B cell (primary cell): ENCODE measurements at regions not wholly inside any gene's neighbourhood (a gene's known extent, or its start where the extent isn't known, plus 50 kb on each side); places are given as distances from the start of the nearest gene placed in this dataset.

ENCODE experiments used
- ATAC-seq: fragments of 200-7000 bp; cut with Tn5 transposase; one replicate; pipeline ENCODE4 v1.10.0; 2021; ENCODE audit warnings: low read depth, mild to moderate bottlenecking, moderate number of reproducible peaks, moderate library complexity
- CTCF ChIA-PET: fragments of 350-600 bp; sonication (Branson Sonifier 250); formaldehyde crosslinking; loops from one replicate; lab custom pipeline; 2021; ENCODE audit warnings: antibody characterized with exemption, inconsistent platforms; lab: Charles Lee
- POLR2A ChIA-PET: fragments of 350-600 bp; sonication (Branson Sonifier 250); formaldehyde crosslinking; loops from one replicate; lab custom pipeline; 2021; ENCODE audit warnings: antibody characterized with exemption; lab: Charles Lee
- DNase-seq: peaks from one replicate; pipeline ENCODE4 v3.0.0; 2013
- H2AFZ ChIP-seq: 2 replicates; pipeline ENCODE4 v1.6.1; 2012; ENCODE audit warnings: mild to moderate bottlenecking, low read depth, low read length; ENCODE audit not compliant: insufficient read depth, poor library complexity, severe bottlenecking
- H3K27ac ChIP-seq, 2 donors: 1 replicate in 1 of 2; 2 replicates in 1 of 2; pipeline ENCODE4 v1.5.1; 2012 to 2013; ENCODE audit warnings: low read length in 2 of 2, mild to moderate bottlenecking in 2 of 2, moderate library complexity in 1 of 2
- H3K27me3 ChIP-seq, 4 experiments: fragments of 200-600 bp in 1 of 4; sonication (generic) in 1 of 4; replicated peaks in 1 of 4; 1 replicate in 2 of 4; 2 replicates in 2 of 4; pipeline versions ENCODE4 v1.6.1 to v1.7.0; 2013 to 2016; ENCODE audit warnings: low read length in 3 of 4, mild to moderate bottlenecking in 2 of 4, mixed read lengths in 1 of 4, moderate library complexity in 1 of 4; ENCODE audit not compliant: insufficient read depth in 4 of 4, control insufficient read depth in 3 of 4; ENCODE audit errors: control extremely low read depth in 1 of 4
- H3K36me3 ChIP-seq, 2 experiments: replicated peaks in 1 of 2; 1 replicate in 1 of 2; 2 replicates in 1 of 2; pipeline versions ENCODE4 v1.6.1 to v1.7.1; 2013; ENCODE audit warnings: low read length in 1 of 2; ENCODE audit not compliant: insufficient read depth in 2 of 2, control insufficient read depth in 1 of 2; ENCODE audit errors: control extremely low read depth in 1 of 2, extremely low read depth in 1 of 2
- H3K4me1 ChIP-seq, 2 donors: fragments of 200-600 bp in 1 of 2; sonication (generic) in 1 of 2; 1 replicate in 1 of 2; 2 replicates in 1 of 2; pipeline versions ENCODE4 v1.5.1 to v1.6.1; 2013 to 2017; ENCODE audit warnings: low read length in 2 of 2; ENCODE audit not compliant: control insufficient read depth in 2 of 2, insufficient read depth in 2 of 2
- H3K4me2 ChIP-seq: replicated peaks from 2 replicates; pipeline ENCODE3; 2012; ENCODE audit warnings: mild to moderate bottlenecking, low read depth, low read length; ENCODE audit not compliant: poor library complexity, severe bottlenecking
- H3K4me3 ChIP-seq, 5 experiments: fragments of 200-600 bp in 1 of 5; sonication (generic) in 1 of 5; 1 replicate in 3 of 5; 2 replicates in 2 of 5; pipeline versions ENCODE4 v1.5.1 to v1.7.0; 2011 to 2016; ENCODE audit warnings: low read length in 4 of 5, mild to moderate bottlenecking in 4 of 5, low read depth in 2 of 5, control low read depth in 1 of 5, moderate library complexity in 1 of 5; ENCODE audit not compliant: insufficient read depth in 1 of 5; ENCODE audit errors: control extremely low read depth in 1 of 5, extremely low read depth in 1 of 5
- H3K79me2 ChIP-seq: fragments of 200-600 bp; sonication (generic); one replicate; pipeline ENCODE4 v1.6.0; 2016; ENCODE audit warnings: low read length; ENCODE audit not compliant: control insufficient read depth, insufficient read depth
- H3K9ac ChIP-seq: fragments of 200-600 bp; sonication (generic); 2 replicates; pipeline ENCODE4 v1.6.1; 2017; ENCODE audit warnings: mild to moderate bottlenecking, low read length, moderate library complexity
- H3K9me3 ChIP-seq, 3 donors: one replicate each; pipeline versions ENCODE4 v1.6.1 to v1.7.1; 2013; ENCODE audit warnings: low read length in 2 of 3; ENCODE audit not compliant: control insufficient read depth in 2 of 3, insufficient read depth in 1 of 3; ENCODE audit errors: control extremely low read depth in 1 of 3
- H4K20me1 ChIP-seq: 2 replicates; pipeline ENCODE4 v1.6.0; 2012; ENCODE audit warnings: mild to moderate bottlenecking, low read length; ENCODE audit not compliant: insufficient read depth, control insufficient read depth, poor library complexity, severe bottlenecking
- H3K27ac Mint-ChIP-seq: one replicate; pipeline ENCODE4 v1.8.0; 2021; ENCODE audit warnings: mixed read lengths
- H3K27me3 Mint-ChIP-seq: one replicate; pipeline ENCODE4 v1.8.0; 2021; ENCODE audit warnings: mixed read lengths
- H3K4me1 Mint-ChIP-seq: one replicate; pipeline ENCODE4 v1.8.0; 2021; ENCODE audit warnings: mixed read lengths
- H3K4me3 Mint-ChIP-seq: one replicate; pipeline ENCODE4 v1.8.0; 2021; ENCODE audit warnings: mixed read lengths
- H3K9me3 Mint-ChIP-seq: one replicate; pipeline ENCODE4 v1.8.0; 2022; ENCODE audit warnings: mixed read lengths; ENCODE audit not compliant: insufficient read depth
- CTCF ChIP-seq: fragments of 200-600 bp; IDR thresholded peaks from one replicate; pipeline ENCODE4 v1.8.0; 2022; ENCODE audit warnings: antibody characterized with exemption, mild to moderate bottlenecking
- EZH2 ChIP-seq: IDR thresholded peaks from 2 replicates; pipeline ENCODE4 v1.6.1; 2012; ENCODE audit warnings: borderline replicate concordance, low read depth, mild to moderate bottlenecking, moderate library complexity, low read length; ENCODE audit not compliant: insufficient read depth, poor library complexity, severe bottlenecking
- WGBS: methylation state at CpG from one replicate; pipeline ENCODE4 v1.1.5; 2013; ENCODE audit warnings: missing lambda C conversion rate; ENCODE audit not compliant: insufficient coverage; 5-methylcytosine and 5-hydroxymethylcytosine counted together
- intact Hi-C: fragments of 100-400 bp; cut with micrococcal nuclease; formaldehyde crosslinking; loops from one replicate; pipeline ENCODE4 v1.10.0; 2022

DNA sequence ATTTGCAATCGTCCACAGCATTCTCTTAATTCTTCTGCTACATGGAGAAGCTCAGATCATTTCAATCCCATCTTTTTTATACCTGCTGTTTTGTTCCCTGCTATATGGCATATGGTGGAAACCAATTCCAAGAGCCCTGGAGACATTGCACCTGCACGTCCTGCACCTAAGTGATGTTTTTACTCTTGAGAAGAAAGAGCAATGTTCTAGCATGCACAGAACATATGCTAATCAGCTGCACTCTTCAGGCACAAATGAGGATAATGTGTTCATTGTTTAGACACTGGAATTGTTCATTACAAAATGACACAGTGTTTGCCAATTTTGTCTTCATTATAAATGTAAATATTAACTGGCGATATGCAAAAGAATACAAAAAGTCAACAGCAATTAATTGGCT is 935.8 kb downstream of the TLE4 start:
- Histone ChIP-seq H3K27me3 (no peaks in the 10 kb centered on the region), H3K79me2 (no peaks in the 10 kb centered on the region), H3K27ac (no peak overlapping the region), H3K4me3 (no peak overlapping the region), H3K9ac (no peak overlapping the region), H3K4me1 (no peaks in the 10 kb centered on the region), H2AFZ (no peak overlapping the region), H3K9me3 (no peaks in the 10 kb centered on the region), H3K36me3 (no peaks in the 10 kb centered on the region), H4K20me1 (no peaks in the 10 kb centered on the region), H3K4me2 (no peak overlapping the region)
- Mint-ChIP-seq H3K4me1 (no peaks in the 10 kb centered on the region), H3K27ac (no peak overlapping the region), H3K9me3 (no peaks in the 10 kb centered on the region), H3K27me3 (no peaks in the 10 kb centered on the region), H3K4me3 (no peak overlapping the region)
- no peak for DNase-seq
- CTCF ChIA-PET, result no interaction called here
- WGBS, result no CpG with 5 or more reads among the region's 3 CpGs
- intact Hi-C loops, result no loop called here
- no peak for TF ChIP-seq CTCF
- TF ChIP-seq EZH2, result no peak
- POLR2A ChIA-PET, result no interaction called here
- ATAC-seq, result no peak

- intact Hi-C loops, result no loop called here
- TF ChIP-seq EZH2 (no peak), CTCF (no peak)
- no peak overlapping the region for H3K27ac Mint-ChIP-seq
- 74% methylated on average over 6 of the region's 7 CpGs for WGBS
- Histone ChIP-seq H3K27me3 (no peaks in the 10 kb centered on the region), H3K9me3 (no peaks in the 10 kb centered on the region), H3K4me1 (no peaks in the 10 kb centered on the region), H3K9ac (no peak overlapping the region), H3K27ac (no peak overlapping the region), H3K4me2 (no peak overlapping the region), H3K4me3 (no peak overlapping the region), H4K20me1 (no peaks in the 10 kb centered on the region), H3K36me3 (no peaks in the 10 kb centered on the region), H2AFZ (no peak overlapping the region), H3K79me2 (no peaks in the 10 kb centered on the region)
- H3K4me3 Mint-ChIP-seq, result no peak overlapping the region
- H3K27me3 Mint-ChIP-seq, result no peaks in the 10 kb centered on the region
- no peak for ATAC-seq
- ChIA-PET POLR2A (no interaction called here), CTCF (no interaction called here)
- H3K9me3 Mint-ChIP-seq, result no peaks in the 10 kb centered on the region
- DNase-seq, result no peak
- no peaks in the 10 kb centered on the region for H3K4me1 Mint-ChIP-seq
These were observed 933.0 kb downstream of the TLE4 start for GRCh38 chr9:80504601-80505230.
